Trophoblast cell (in vitro differentiated cells and primary cell): ENCODE measurements at regions not wholly inside any gene's neighbourhood (a gene's known extent, or its start where the extent isn't known, plus 50 kb on each side); places are given as distances from the start of the nearest gene placed in this dataset.

Experiments
- DNase-seq, 2 donors: peaks; one replicate each; pipeline ENCODE4 v3.0.0-alpha.2; 2016
- H2AFZ ChIP-seq: 2 replicates; pipeline ENCODE4 v1.6.1; 2013; ENCODE audit warnings: low read length, moderate library complexity, mild to moderate bottlenecking; ENCODE audit not compliant: insufficient read depth, poor library complexity
- H2AK5ac ChIP-seq: 2 replicates; pipeline ENCODE4 v1.6.1; 2013; ENCODE audit warnings: mild to moderate bottlenecking, low read length
- H2BK120ac ChIP-seq: 2 replicates; pipeline ENCODE4 v1.6.1; 2013; ENCODE audit warnings: low read length, mild to moderate bottlenecking, moderate library complexity; ENCODE audit not compliant: insufficient read depth, poor library complexity
- H2BK12ac ChIP-seq: 2 replicates; pipeline ENCODE4 v1.6.1; 2013; ENCODE audit warnings: mild to moderate bottlenecking, low read length, moderate library complexity
- H2BK5ac ChIP-seq: 2 replicates; pipeline ENCODE4 v1.6.1; 2013; ENCODE audit warnings: low read length, low read depth, moderate library complexity, mild to moderate bottlenecking; ENCODE audit not compliant: poor library complexity
- H3K14ac ChIP-seq: 2 replicates; pipeline ENCODE4 v1.6.1; 2013; ENCODE audit warnings: mild to moderate bottlenecking, low read length
- H3K18ac ChIP-seq: 2 replicates; pipeline ENCODE4 v1.6.1; 2013; ENCODE audit warnings: mild to moderate bottlenecking, low read length
- H3K23ac ChIP-seq: 2 replicates; pipeline ENCODE4 v1.6.1; 2013; ENCODE audit warnings: low read length
- H3K27ac ChIP-seq: 2 replicates; pipeline ENCODE4 v1.5.1; 2013; ENCODE audit warnings: low read depth, mild to moderate bottlenecking, inconsistent platforms, low read length, moderate library complexity
- H3K27me3 ChIP-seq: 2 replicates; pipeline ENCODE4 v1.6.1; 2013; ENCODE audit warnings: inconsistent platforms, mild to moderate bottlenecking, low read length, moderate library complexity; ENCODE audit not compliant: insufficient read depth
- H3K36me3 ChIP-seq, 2 experiments: 1 replicate in 1 of 2; 2 replicates in 1 of 2; pipeline ENCODE4 v1.6.1; 2013; ENCODE audit warnings: low read length in 2 of 2, mild to moderate bottlenecking in 2 of 2, moderate library complexity in 1 of 2; ENCODE audit not compliant: insufficient read depth in 2 of 2, control insufficient read depth in 1 of 2
- H3K4ac ChIP-seq: 2 replicates; pipeline ENCODE4 v1.6.1; 2013; ENCODE audit warnings: low read depth, mild to moderate bottlenecking, low read length, moderate library complexity
- H3K4me1 ChIP-seq, 2 experiments: 1 replicate in 1 of 2; 2 replicates in 1 of 2; pipeline ENCODE4 v1.6.1; 2013; ENCODE audit warnings: low read length in 2 of 2, mild to moderate bottlenecking in 2 of 2, moderate library complexity in 1 of 2; ENCODE audit not compliant: insufficient read depth in 2 of 2, control insufficient read depth in 1 of 2
- H3K4me2 ChIP-seq: 2 replicates; pipeline ENCODE4 v1.6.1; 2013; ENCODE audit warnings: inconsistent platforms, mild to moderate bottlenecking, low read length, moderate library complexity
- H3K4me3 ChIP-seq: 2 replicates; pipeline ENCODE4 v1.5.1; 2013; ENCODE audit warnings: mild to moderate bottlenecking, low read depth, low read length, inconsistent platforms
- H3K79me1 ChIP-seq: one replicate; pipeline ENCODE4 v1.6.1; 2013; ENCODE audit warnings: low read length
- H3K79me2 ChIP-seq: 2 replicates; pipeline ENCODE4 v1.6.1; 2013; ENCODE audit warnings: low read length, mild to moderate bottlenecking; ENCODE audit not compliant: control insufficient read depth, insufficient read depth, poor library complexity
- H3K9ac ChIP-seq: 2 replicates; pipeline ENCODE4 v1.6.1; 2013; ENCODE audit warnings: mild to moderate bottlenecking, low read length
- H3K9me3 ChIP-seq: 2 replicates; pipeline ENCODE4 v1.6.1; 2013; ENCODE audit warnings: low read depth, mild to moderate bottlenecking, control low read depth, inconsistent platforms, low read length; ENCODE audit not compliant: insufficient read depth
- H4K12ac ChIP-seq: 2 replicates; pipeline ENCODE4 v1.6.1; 2013; ENCODE audit warnings: low read depth, mild to moderate bottlenecking, low read length, moderate library complexity
- H4K8ac ChIP-seq: 2 replicates; pipeline ENCODE4 v1.6.1; 2013; ENCODE audit warnings: low read depth, mild to moderate bottlenecking, low read length, moderate library complexity
- H4K91ac ChIP-seq: one replicate; pipeline ENCODE4 v1.6.1; 2013; ENCODE audit warnings: low read depth, mild to moderate bottlenecking, low read length, moderate library complexity
- WGBS: extraction: QIAGEN DNeasy Blood & Tissue Kit; methylation state at CpG from one replicate; pipeline ENCODE4 v1.1.7; 2013; ENCODE audit warnings: missing lambda C conversion rate; ENCODE audit not compliant: insufficient read length, insufficient coverage; ENCODE audit errors: extremely low coverage; 5-methylcytosine and 5-hydroxymethylcytosine counted together

DNA sequence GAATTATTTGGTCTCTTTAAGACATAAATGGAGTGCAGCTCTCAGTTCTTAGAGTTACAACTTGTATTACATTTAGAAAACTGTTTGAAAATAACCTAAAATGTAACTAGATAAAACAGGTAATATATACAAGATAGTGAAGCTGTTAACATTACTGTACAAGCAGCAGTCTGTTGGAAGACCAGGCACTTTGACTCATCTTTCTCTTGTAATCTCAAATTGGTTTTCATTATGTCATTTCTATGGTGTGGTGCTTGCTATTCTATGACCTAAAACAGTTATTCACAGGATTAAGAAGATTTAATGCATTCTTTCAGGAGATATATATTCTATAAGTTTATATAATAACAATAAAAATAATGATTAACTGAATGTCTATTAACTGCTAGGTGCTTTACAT is 282.5 kb upstream of the PITX2 start:
- H4K12ac ChIP-seq: no peak overlapping the region
- H3K27me3 ChIP-seq: no peaks in the 10 kb centered on the region
- no peak overlapping the region for H2BK120ac ChIP-seq
- no peak for DNase-seq
- no peak overlapping the region for H2BK12ac ChIP-seq
- H3K14ac ChIP-seq: no peak overlapping the region
- H3K9ac ChIP-seq: no peak overlapping the region
- H3K18ac ChIP-seq: no peak overlapping the region
- no peaks in the 10 kb centered on the region for H3K4me1 ChIP-seq
- H3K79me2 ChIP-seq: no peaks in the 10 kb centered on the region
- no peaks in the 10 kb centered on the region for H3K36me3 ChIP-seq
- H2BK5ac ChIP-seq: no peak overlapping the region
- no peak overlapping the region for H2AFZ ChIP-seq
- H3K4ac ChIP-seq: no peak overlapping the region
- H3K9me3 ChIP-seq: no peaks in the 10 kb centered on the region
- H2AK5ac ChIP-seq: no peak overlapping the region
- no peak overlapping the region for H3K4me2 ChIP-seq
- H4K91ac ChIP-seq: no peak overlapping the region
- H3K27ac ChIP-seq: no peak overlapping the region
- H4K8ac ChIP-seq: no peak overlapping the region
- H3K79me1 ChIP-seq: no peaks in the 10 kb centered on the region
- H3K23ac ChIP-seq: no peak overlapping the region
- no peak overlapping the region for H3K4me3 ChIP-seq

GRCh38 chr4:110907801-110908313 is 285.0 kb upstream of the PITX2 start:
- DNase-seq: no peak
- Histone ChIP-seq H2BK120ac (no peak overlapping the region), H3K79me1 (no peaks in the 10 kb centered on the region), H3K27me3 (no peaks in the 10 kb centered on the region), H3K4me1 (no peaks in the 10 kb centered on the region), H3K79me2 (no peaks in the 10 kb centered on the region), H3K4ac (no peak overlapping the region), H3K36me3 (no peaks in the 10 kb centered on the region), H4K12ac (no peak overlapping the region), H3K18ac (no peak overlapping the region), H3K27ac (no peak overlapping the region), H3K4me3 (no peak overlapping the region), H2AFZ (no peak overlapping the region), H4K91ac (no peak overlapping the region), H3K9me3 (no peaks in the 10 kb centered on the region), H3K23ac (no peak overlapping the region), H2BK5ac (no peak overlapping the region), H3K14ac (no peak overlapping the region), H2AK5ac (no peak overlapping the region), H4K8ac (no peak overlapping the region), H3K9ac (no peak overlapping the region), H2BK12ac (no peak overlapping the region), H3K4me2 (no peak overlapping the region)
- WGBS: no CpG with 5 or more reads among the region's 1 CpG

- H2BK5ac ChIP-seq: no peak overlapping the region
- H2BK120ac ChIP-seq: no peak overlapping the region
- H3K79me2 ChIP-seq: no peaks in the 10 kb centered on the region
- no peak overlapping the region for H2AK5ac ChIP-seq
- no peak overlapping the region for H3K9ac ChIP-seq
- no peak overlapping the region for H4K91ac ChIP-seq
- no peak for DNase-seq
- H3K4me3 ChIP-seq: no peak overlapping the region
- no peaks in the 10 kb centered on the region for H3K36me3 ChIP-seq
- H3K27me3 ChIP-seq: no peaks in the 10 kb centered on the region
- H3K14ac ChIP-seq: no peak overlapping the region
- no peak overlapping the region for H2BK12ac ChIP-seq
- no peak overlapping the region for H4K12ac ChIP-seq
- H3K4ac ChIP-seq: no peak overlapping the region
- H3K4me2 ChIP-seq: no peak overlapping the region
- H3K18ac ChIP-seq: no peak overlapping the region
- H3K4me1 ChIP-seq: no peaks in the 10 kb centered on the region
- H3K27ac ChIP-seq: no peak overlapping the region
- no peak overlapping the region for H4K8ac ChIP-seq
- no peak overlapping the region for H2AFZ ChIP-seq
- H3K79me1 ChIP-seq: no peaks in the 10 kb centered on the region
- H3K9me3 ChIP-seq: no peaks in the 10 kb centered on the region
- no CpG with 5 or more reads among the region's 3 CpGs for WGBS
- no peak overlapping the region for H3K23ac ChIP-seq
Measured at GRCh38 chr4:110914791-110915190, 291.9 kb upstream of the PITX2 start.

DNA sequence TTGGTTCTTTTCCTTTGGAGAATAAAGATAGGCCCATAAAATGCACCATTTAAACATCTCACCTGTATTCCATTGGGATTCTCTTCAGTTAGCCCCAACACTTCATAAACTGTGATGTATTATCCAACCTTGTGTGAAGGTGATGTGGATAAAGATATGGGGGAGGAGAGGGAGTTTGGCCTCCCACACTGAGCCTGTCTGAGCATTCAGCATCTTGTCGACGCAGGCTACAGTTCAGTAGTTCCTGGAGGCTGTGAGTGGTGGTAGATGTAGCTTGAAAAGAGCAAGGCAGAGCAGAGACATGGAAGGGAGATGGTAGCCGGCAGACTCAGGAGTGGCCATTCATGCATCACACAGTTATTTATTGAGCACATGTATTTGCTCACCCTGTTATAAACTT is 292.4 kb upstream of the PITX2 start:
- no peaks in the 10 kb centered on the region for H3K4me1 ChIP-seq

More for the DNA sequence above, 292.4 kb upstream of the PITX2 start:
- no peaks in the 10 kb centered on the region for H3K9me3 ChIP-seq
- H3K27me3 ChIP-seq: no peaks in the 10 kb centered on the region
- no peak overlapping the region for H2BK5ac ChIP-seq
- no peak overlapping the region for H4K8ac ChIP-seq
- DNase-seq: no peak
- no peak overlapping the region for H3K23ac ChIP-seq
- H4K12ac ChIP-seq: no peak overlapping the region
- no peak overlapping the region for H3K27ac ChIP-seq
- H4K91ac ChIP-seq: no peak overlapping the region
- H3K4ac ChIP-seq: no peak overlapping the region
- H3K36me3 ChIP-seq: no peaks in the 10 kb centered on the region
- H3K9ac ChIP-seq: no peak overlapping the region
- no peaks in the 10 kb centered on the region for H3K79me1 ChIP-seq
- no peak overlapping the region for H3K18ac ChIP-seq
- H2BK12ac ChIP-seq: no peak overlapping the region
- no peak overlapping the region for H3K4me2 ChIP-seq
- no peaks in the 10 kb centered on the region for H3K79me2 ChIP-seq
- no peak overlapping the region for H3K14ac ChIP-seq
- no peak overlapping the region for H2BK120ac ChIP-seq
- no peak overlapping the region for H3K4me3 ChIP-seq
- H2AK5ac ChIP-seq: no peak overlapping the region
- H2AFZ ChIP-seq: no peak overlapping the region
- no CpG with 5 or more reads among the region's 3 CpGs for WGBS
